ENCODE measurements at regions not wholly inside any gene's neighbourhood (a gene's known extent, or its start where the extent isn't known, plus 50 kb on each side); places are given as distances from the start of the nearest gene placed in this dataset.
A peak's percentile ranks its signal among the peaks of the same experiment; 100 is the strongest.

- DNase-seq (ENCODE audit: extremely low read depth, low read depth), result no peak
- H3K4me3 ChIP-seq (replicated peaks; ENCODE audit: low read depth, low read length), result no peak overlapping the region
- no peak for TF ChIP-seq CTCF (IDR thresholded peaks at IDR 0.05; ENCODE audit: low read depth, low read length, missing control alignments)
Observed at GRCh38 chr6:56363796-56364430, 116.5 kb upstream of the COL21A1 start.

- no peak for TF ChIP-seq CTCF (IDR thresholded peaks at IDR 0.05; ENCODE audit: low read depth, low read length, missing control alignments)
- DNase-seq (ENCODE audit: extremely low read depth, low read depth), result no peak
- no peak overlapping the region for H3K4me3 ChIP-seq (replicated peaks; ENCODE audit: low read depth, low read length)
Observed at GRCh38 chr6:56361812-56362211, 114.4 kb upstream of the COL21A1 start.

GRCh38 chr6:56359201-56359899 is 112.0 kb upstream of the COL21A1 start:
- DNase-seq (ENCODE audit: extremely low read depth, low read depth), result no peak
- TF ChIP-seq CTCF (IDR thresholded peaks at IDR 0.05; ENCODE audit: low read depth, low read length, missing control alignments), result peak; percentile 66
- no peak overlapping the region for H3K4me3 ChIP-seq (replicated peaks; ENCODE audit: low read depth, low read length)

- DNase-seq (ENCODE audit: extremely low read depth, low read depth), result no peak
- TF ChIP-seq CTCF (IDR thresholded peaks at IDR 0.05; ENCODE audit: low read depth, low read length, missing control alignments), result no peak
- no peak overlapping the region for H3K4me3 ChIP-seq (replicated peaks; ENCODE audit: low read depth, low read length)
Observed at GRCh38 chr6:56357616-56358373, 110.4 kb upstream of the COL21A1 start.

GRCh38 chr6:56356426-56356825 is 109.0 kb upstream of the COL21A1 start:
- TF ChIP-seq CTCF (IDR thresholded peaks at IDR 0.05; ENCODE audit: low read depth, low read length, missing control alignments), result no peak
- no peak overlapping the region for H3K4me3 ChIP-seq (replicated peaks; ENCODE audit: low read depth, low read length)
- no peak for DNase-seq (ENCODE audit: extremely low read depth, low read depth)

- no peak overlapping the region for H3K4me3 ChIP-seq (replicated peaks; ENCODE audit: low read depth, low read length)
- no peak for TF ChIP-seq CTCF (IDR thresholded peaks at IDR 0.05; ENCODE audit: low read depth, low read length, missing control alignments)
- DNase-seq (ENCODE audit: extremely low read depth, low read depth), result no peak
Observed at GRCh38 chr6:56353860-56354259, 106.5 kb upstream of the COL21A1 start.

Data from HFF-Myc (cell line).